ENCODE measurements at regions not wholly inside any gene's neighbourhood (a gene's known extent, or its start where the extent isn't known, plus 50 kb on each side); places are given as distances from the start of the nearest gene placed in this dataset.

GRCh38 chr3:180528843-180529242 lies 73.1 kb upstream of the TTC14 start:
- POLR2A ChIA-PET: no interaction called here
- H4K20me1 ChIP-seq (ENCODE audit: control insufficient read depth, insufficient read depth): no peaks in the 10 kb centered on the region
- BruUV-seq (replicated peaks): no TSS peak
- H3K9me3 ChIP-seq (replicated peaks; ENCODE audit: control insufficient read depth, insufficient read depth, low read length): no peaks in the 10 kb centered on the region
- intact Hi-C loops (cut with micrococcal nuclease; ENCODE audit: unreplicated experiment): no loop called here
- no peak overlapping the region for H3K4me2 ChIP-seq (ENCODE audit: control insufficient read depth, insufficient read depth)
- no peak for FAIRE-seq
- CTCF ChIA-PET: no interaction called here
- in situ Hi-C loops (cut with MboI): no loop called here
- H3K27me3 ChIP-seq (replicated peaks in 1 of 2; ENCODE audit: control insufficient read depth in 2 of 2, insufficient read depth in 2 of 2, low read length in 1 of 2): no peaks in the 10 kb centered on the region
- H3K27ac ChIP-seq (ENCODE audit: control insufficient read depth, insufficient read depth): no peak overlapping the region
- H3K36me3 ChIP-seq (ENCODE audit: control insufficient read depth in 2 of 2, insufficient read depth in 2 of 2, low read length in 1 of 2): no peaks in the 10 kb centered on the region
- ATAC-seq: no peak
- TF ChIP-seq CHD2 (IDR thresholded peaks at IDR 0.05; ENCODE audit: borderline replicate concordance, low read depth, low read length): no peak
- no peak for TF ChIP-seq EZH2 (IDR thresholded peaks at IDR 0.05; ENCODE audit: borderline replicate concordance, control insufficient read depth, low read depth, low read length)
- no peak for TF ChIP-seq NR2C1 (IDR thresholded peaks at IDR 0.05)
- TF ChIP-seq CTCF (IDR thresholded peaks at IDR 0.05 in 2 of 3, conservative IDR thresholded peaks at IDR 0.05 in 1 of 3; ENCODE audit: control insufficient read depth in 2 of 3, extremely low read depth in 1 of 3, insufficient read depth in 1 of 3, low read depth in 3 of 3, low read length in 3 of 3): no peak
- no peak for TF ChIP-seq CHD4 (IDR thresholded peaks at IDR 0.05)
- TF ChIP-seq SUZ12 (IDR thresholded peaks at IDR 0.05; ENCODE audit: unreplicated experiment): no peak
- no peak for TF ChIP-seq BHLHE40 (IDR thresholded peaks at IDR 0.05; ENCODE audit: borderline replicate concordance in 1 of 2, low read depth in 2 of 2, low read length in 1 of 2)
- no peak for TF ChIP-seq POLR2AphosphoS2 (IDR thresholded peaks at IDR 0.05; ENCODE audit: low read depth, low read length)
- no peak for TF ChIP-seq BRCA1 (IDR thresholded peaks at IDR 0.05; ENCODE audit: low read depth, low read length)
- TF ChIP-seq NFYA (IDR thresholded peaks at IDR 0.05; ENCODE audit: borderline replicate concordance, low read depth, low read length): no peak
- TF ChIP-seq RCOR1 (conservative IDR thresholded peaks at IDR 0.05; ENCODE audit: low read depth, low read length): no peak
- no peak overlapping the region for H3K4me3 ChIP-seq
- H3K4me1 ChIP-seq (ENCODE audit: control insufficient read depth, insufficient read depth, low read length): no peaks in the 10 kb centered on the region
- no peaks in the 10 kb centered on the region for H3K79me2 ChIP-seq (ENCODE audit: control insufficient read depth, insufficient read depth, low read length)
- no peak overlapping the region for H2AFZ ChIP-seq (ENCODE audit: control insufficient read depth, low read depth, low read length)
- no peak overlapping the region for H3K9ac ChIP-seq (ENCODE audit: control insufficient read depth, insufficient read depth, low read length)
- RAD21 ChIA-PET (ENCODE audit: unreplicated experiment): no interaction called here
- SMC1A ChIA-PET (ENCODE audit: uncharacterized antibody, unreplicated experiment): no interaction called here
- WGBS (ENCODE audit: insufficient coverage, insufficient replicate concordance, low lambda C conversion rate, missing lambda C conversion rate): 6% methylated on average over 1 of the region's 1 CpG
- DNase-seq (ENCODE audit: low read depth, low spot score): no peak

All from GM12878 (cell line).